ENCODE measurements at regions not wholly inside any gene's neighbourhood (a gene's known extent, or its start where the extent isn't known, plus 50 kb on each side); places are given as distances from the start of the nearest gene placed in this dataset.

- TF ChIP-seq CTCF (IDR thresholded peaks at IDR 0.05; ENCODE audit: low read depth, low read length) (no peak), POLR2A (IDR thresholded peaks at IDR 0.05; ENCODE audit: extremely low read depth, insufficient read length) (no peak)
Observed at GRCh38 chr5:168104811-168105481, 186.5 kb upstream of the WWC1 start.

All from NB4 (cell line).